Activated B cell treated with CpG ODN at 0.5 μM for 24 hours (primary cell): ENCODE measurements at regions not wholly inside any gene's neighbourhood (a gene's known extent, or its start where the extent isn't known, plus 50 kb on each side); places are given as distances from the start of the nearest gene placed in this dataset.

Experiments
- ATAC-seq: fragments of 200-7000 bp; cut with Tn5 transposase; one replicate; pipeline ENCODE4 v1.10.0; 2021; ENCODE audit warnings: low read depth, mild to moderate bottlenecking, moderate library complexity
- CTCF ChIA-PET: fragments of 350-600 bp; sonication (Branson Sonifier 250); formaldehyde crosslinking; loops from one replicate; lab custom pipeline; 2021; ENCODE audit warnings: antibody characterized with exemption; lab: Charles Lee
- POLR2A ChIA-PET: fragments of 350-600 bp; sonication (Branson Sonifier 250); formaldehyde crosslinking; loops from one replicate; lab custom pipeline; 2021; ENCODE audit warnings: antibody characterized with exemption; lab: Charles Lee
- DNase-seq: peaks from one replicate; pipeline ENCODE4 v3.0.0; 2022
- H3K27ac Mint-ChIP-seq: one replicate; pipeline ENCODE4 v1.8.0; 2020; ENCODE audit warnings: mixed read lengths
- H3K27me3 Mint-ChIP-seq: one replicate; pipeline ENCODE4 v1.8.0; 2021; ENCODE audit warnings: mixed read lengths
- H3K36me3 Mint-ChIP-seq: one replicate; pipeline ENCODE4 v1.8.0; 2021; ENCODE audit warnings: low read depth, mixed read lengths
- H3K4me1 Mint-ChIP-seq: one replicate; pipeline ENCODE4 v1.8.0; 2021; ENCODE audit warnings: mixed read lengths
- H3K4me3 Mint-ChIP-seq: one replicate; pipeline ENCODE4 v1.8.0; 2020; ENCODE audit warnings: mild to moderate bottlenecking, mixed read lengths
- H3K9me3 Mint-ChIP-seq: one replicate; pipeline ENCODE4 v1.8.0; 2020; ENCODE audit warnings: mixed read lengths
- CTCF ChIP-seq: fragments of 200-600 bp; IDR thresholded peaks from one replicate; pipeline ENCODE4 v1.8.0; 2022; ENCODE audit warnings: antibody characterized with exemption, mild to moderate bottlenecking
- intact Hi-C: fragments of 100-400 bp; cut with micrococcal nuclease; formaldehyde crosslinking; loops from one replicate; pipeline ENCODE4 v1.15.1; 2024

- intact Hi-C loops: no loop called here
- no peak overlapping the region for H3K27ac Mint-ChIP-seq
- no peaks in the 10 kb centered on the region for H3K27me3 Mint-ChIP-seq
- no peak for DNase-seq
- no peaks in the 10 kb centered on the region for H3K36me3 Mint-ChIP-seq
- ATAC-seq: no peak
- ChIA-PET POLR2A (no interaction called here), CTCF (no interaction called here)
- peaks cover 2% of the 10 kb centered on the region for H3K9me3 Mint-ChIP-seq
- H3K4me1 Mint-ChIP-seq: no peaks in the 10 kb centered on the region
- no peak for TF ChIP-seq CTCF
- no peak overlapping the region for H3K4me3 Mint-ChIP-seq
Measured at GRCh38 chr15:39156646-39157250, 424.1 kb upstream of the THBS1 start.

- Mint-ChIP-seq H3K27ac (no peak overlapping the region), H3K36me3 (no peaks in the 10 kb centered on the region), H3K27me3 (no peaks in the 10 kb centered on the region), H3K4me1 (no peaks in the 10 kb centered on the region), H3K9me3 (peaks cover 2% of the 10 kb centered on the region), H3K4me3 (no peak overlapping the region)
- no peak for ATAC-seq
- DNase-seq: no peak
- ChIA-PET CTCF (no interaction called here), POLR2A (no interaction called here)
- intact Hi-C loops: no loop called here
- TF ChIP-seq CTCF: no peak
Measured at GRCh38 chr15:39157882-39158281, 423.0 kb upstream of the THBS1 start.

DNA sequence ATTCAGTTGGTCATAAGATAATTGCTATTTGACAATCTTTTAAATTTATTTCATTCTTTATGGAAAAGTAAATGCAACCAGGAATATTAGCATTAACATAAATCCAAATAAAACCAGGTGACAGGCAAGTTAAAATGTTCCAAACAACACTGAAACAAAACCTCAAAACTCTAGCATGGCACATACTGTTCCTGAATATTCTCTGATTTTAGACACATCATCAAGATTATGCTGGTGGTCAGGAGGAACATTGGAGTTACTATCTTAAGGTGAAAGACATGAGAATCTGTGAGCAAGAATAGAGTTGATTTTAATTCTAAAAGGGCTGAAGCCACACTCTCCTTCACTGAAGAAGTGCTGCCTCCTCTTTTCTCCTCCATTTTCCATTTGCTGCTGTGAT is 421.0 kb upstream of the THBS1 start:
- ATAC-seq (no peak), DNase-seq (no peak)
- no peaks in the 10 kb centered on the region for H3K4me1 Mint-ChIP-seq
- TF ChIP-seq CTCF: no peak
- ChIA-PET CTCF (no interaction called here), POLR2A (no interaction called here)
- no peaks in the 10 kb centered on the region for H3K27me3 Mint-ChIP-seq
- no peaks in the 10 kb centered on the region for H3K36me3 Mint-ChIP-seq
- H3K4me3 Mint-ChIP-seq: no peak overlapping the region
- intact Hi-C loops: no loop called here
- peaks cover 2% of the 10 kb centered on the region for H3K9me3 Mint-ChIP-seq
- no peak overlapping the region for H3K27ac Mint-ChIP-seq

DNA sequence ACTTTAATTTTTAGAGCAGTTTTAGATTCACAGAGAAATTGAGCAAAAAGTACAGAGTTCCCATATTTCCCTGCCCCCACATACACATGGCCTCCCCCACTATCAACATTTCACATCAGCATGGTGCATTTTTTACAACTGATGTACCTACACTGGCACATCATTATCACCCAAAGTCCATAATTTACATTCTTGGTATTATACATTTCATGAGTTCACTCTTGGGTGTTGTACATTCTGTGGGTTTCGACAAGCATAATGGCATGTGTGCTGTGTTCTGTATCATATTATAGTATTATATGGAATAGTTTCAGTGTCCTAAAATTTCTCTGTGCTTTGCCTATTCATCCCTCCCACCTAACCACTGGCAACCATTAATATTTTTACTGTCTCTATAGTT is 419.8 kb upstream of the THBS1 start:
- Mint-ChIP-seq H3K36me3 (no peaks in the 10 kb centered on the region), H3K27me3 (peaks cover 2% of the 10 kb centered on the region), H3K9me3 (peaks cover 2% of the 10 kb centered on the region), H3K4me3 (no peak overlapping the region), H3K27ac (no peak overlapping the region), H3K4me1 (no peaks in the 10 kb centered on the region)
- ChIA-PET POLR2A (no interaction called here), CTCF (no interaction called here)
- intact Hi-C loops: no loop called here
- no peak for TF ChIP-seq CTCF
- no peak for DNase-seq
- no peak for ATAC-seq

GRCh38 chr15:39165020-39165706 is 415.7 kb upstream of the THBS1 start:
- H3K27me3 Mint-ChIP-seq: peaks cover 2% of the 10 kb centered on the region
- no peak overlapping the region for H3K27ac Mint-ChIP-seq
- intact Hi-C loops: no loop called here
- H3K4me3 Mint-ChIP-seq: no peak overlapping the region
- H3K9me3 Mint-ChIP-seq: peaks cover 2% of the 10 kb centered on the region
- POLR2A ChIA-PET: no interaction called here
- DNase-seq (no peak), ATAC-seq (no peak)
- CTCF ChIA-PET: no interaction called here
- TF ChIP-seq CTCF: no peak
- no peaks in the 10 kb centered on the region for H3K4me1 Mint-ChIP-seq
- no peaks in the 10 kb centered on the region for H3K36me3 Mint-ChIP-seq
